ENCODE measurements at regions not wholly inside any gene's neighbourhood (a gene's known extent, or its start where the extent isn't known, plus 50 kb on each side); places are given as distances from the start of the nearest gene placed in this dataset.
A peak's percentile ranks its signal among the peaks of the same experiment; 100 is the strongest.
"Not testable (repeated sequence)": the region's sequence is repeated elsewhere in the genome, so short reads cannot be mapped to it uniquely, and the experiment has no call there.

DNA sequence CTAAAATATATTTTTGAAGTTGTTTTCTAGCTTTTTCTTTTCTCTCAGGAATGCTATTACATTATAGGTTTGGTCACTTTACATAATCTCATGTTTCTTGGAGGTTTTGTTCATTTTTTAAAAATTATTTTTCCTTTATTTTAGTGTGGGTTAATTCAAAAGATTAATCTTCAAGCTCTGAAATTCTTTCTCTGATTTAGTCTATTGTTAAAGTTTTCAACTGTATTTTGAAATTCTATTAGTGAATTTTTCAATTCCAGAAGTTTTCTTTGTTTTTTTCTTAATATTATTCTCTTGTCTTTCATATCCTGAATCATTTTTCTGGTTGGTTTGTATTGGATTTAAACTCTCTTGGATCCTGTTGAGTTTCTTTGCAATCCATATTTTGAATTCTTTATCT lies 80.4 kb downstream of the MSTN start:
- Mint-ChIP-seq H3K27ac (no peak overlapping the region), H3K9me3 (ENCODE audit: low read depth) (peaks cover 46% of the 10 kb centered on the region), H3K4me3 (ENCODE audit: low read depth) (no peak overlapping the region), H3K4me1 (ENCODE audit: low read depth) (no peaks in the 10 kb centered on the region), H3K36me3 (ENCODE audit: insufficient read depth) (peaks cover 1% of the 10 kb centered on the region), H3K27me3 (no peaks in the 10 kb centered on the region)
- DNase-seq (ENCODE audit: low spot score, unreplicated experiment): no peak
- TF ChIP-seq, protein P1, sequence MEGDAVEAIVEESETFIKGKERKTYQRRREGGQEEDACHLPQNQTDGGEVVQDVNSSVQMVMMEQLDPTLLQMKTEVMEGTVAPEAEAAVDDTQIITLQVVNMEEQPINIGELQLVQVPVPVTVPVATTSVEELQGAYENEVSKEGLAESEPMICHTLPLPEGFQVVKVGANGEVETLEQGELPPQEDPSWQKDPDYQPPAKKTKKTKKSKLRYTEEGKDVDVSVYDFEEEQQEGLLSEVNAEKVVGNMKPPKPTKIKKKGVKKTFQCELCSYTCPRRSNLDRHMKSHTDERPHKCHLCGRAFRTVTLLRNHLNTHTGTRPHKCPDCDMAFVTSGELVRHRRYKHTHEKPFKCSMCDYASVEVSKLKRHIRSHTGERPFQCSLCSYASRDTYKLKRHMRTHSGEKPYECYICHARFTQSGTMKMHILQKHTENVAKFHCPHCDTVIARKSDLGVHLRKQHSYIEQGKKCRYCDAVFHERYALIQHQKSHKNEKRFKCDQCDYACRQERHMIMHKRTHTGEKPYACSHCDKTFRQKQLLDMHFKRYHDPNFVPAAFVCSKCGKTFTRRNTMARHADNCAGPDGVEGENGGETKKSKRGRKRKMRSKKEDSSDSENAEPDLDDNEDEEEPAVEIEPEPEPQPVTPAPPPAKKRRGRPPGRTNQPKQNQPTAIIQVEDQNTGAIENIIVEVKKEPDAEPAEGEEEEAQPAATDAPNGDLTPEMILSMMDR (IDR thresholded peaks at IDR 0.05; ENCODE audit: unreplicated experiment): no peak

DNA sequence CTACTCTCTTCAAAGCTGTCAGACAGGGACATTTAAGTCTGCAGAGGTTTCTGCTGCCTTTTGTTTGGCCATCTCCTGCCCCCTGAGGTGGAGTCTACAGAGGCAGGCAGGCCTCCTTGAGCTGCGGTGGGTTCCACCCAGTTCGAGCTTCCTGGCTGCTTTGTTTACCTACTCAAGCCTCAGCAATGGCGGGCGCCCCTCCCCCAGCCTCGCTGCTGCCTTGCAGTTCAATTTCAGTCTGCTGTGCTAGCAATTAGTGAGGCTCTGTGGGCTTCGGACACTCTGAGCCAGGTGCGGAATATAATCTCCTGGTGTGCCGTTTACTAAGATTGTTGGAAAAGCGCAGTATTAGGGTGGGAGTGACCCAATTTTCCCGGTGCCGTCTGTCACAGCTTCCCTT lies 86.0 kb downstream of the MSTN start:
- H3K36me3 Mint-ChIP-seq (ENCODE audit: insufficient read depth); H3K27ac Mint-ChIP-seq; H3K27me3 Mint-ChIP-seq; DNase-seq (ENCODE audit: low spot score, unreplicated experiment); H3K4me1 Mint-ChIP-seq (ENCODE audit: low read depth); H3K4me3 Mint-ChIP-seq (ENCODE audit: low read depth): not testable (repeated sequence)
- peaks cover 23% of the 10 kb centered on the region for H3K9me3 Mint-ChIP-seq (ENCODE audit: low read depth)

DNA sequence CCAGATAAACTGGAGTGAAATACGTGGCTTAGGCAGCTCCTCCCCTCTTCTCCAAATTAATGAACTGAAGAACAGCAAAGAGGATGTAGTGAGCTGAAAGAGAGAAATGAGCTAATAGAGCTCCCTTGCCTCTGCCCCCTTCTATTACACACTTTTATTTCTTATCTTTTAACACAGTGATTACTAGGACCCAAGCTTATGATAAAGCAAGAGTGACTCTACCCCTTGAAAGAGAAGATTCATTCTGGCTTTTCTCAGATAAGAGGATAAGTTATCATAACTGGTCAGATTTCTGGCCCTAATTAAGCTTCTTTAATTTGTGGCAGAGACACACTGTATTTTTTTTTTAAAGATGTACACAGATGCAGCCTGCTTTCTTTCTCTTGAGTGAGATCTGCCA lies 102.2 kb downstream of the MSTN start:
- Mint-ChIP-seq H3K36me3 (ENCODE audit: insufficient read depth) (no peaks in the 10 kb centered on the region), H3K27ac (peak overlapping the region; percentile 58), H3K9me3 (ENCODE audit: low read depth) (peaks cover 2% of the 10 kb centered on the region), H3K4me1 (ENCODE audit: low read depth) (peaks cover 13% of the 10 kb centered on the region), H3K27me3 (no peaks in the 10 kb centered on the region), H3K4me3 (ENCODE audit: low read depth) (no peak overlapping the region)
- no peak for DNase-seq (ENCODE audit: low spot score, unreplicated experiment)
- TF ChIP-seq, protein P1 (IDR thresholded peaks at IDR 0.05; ENCODE audit: unreplicated experiment): no peak

DNA sequence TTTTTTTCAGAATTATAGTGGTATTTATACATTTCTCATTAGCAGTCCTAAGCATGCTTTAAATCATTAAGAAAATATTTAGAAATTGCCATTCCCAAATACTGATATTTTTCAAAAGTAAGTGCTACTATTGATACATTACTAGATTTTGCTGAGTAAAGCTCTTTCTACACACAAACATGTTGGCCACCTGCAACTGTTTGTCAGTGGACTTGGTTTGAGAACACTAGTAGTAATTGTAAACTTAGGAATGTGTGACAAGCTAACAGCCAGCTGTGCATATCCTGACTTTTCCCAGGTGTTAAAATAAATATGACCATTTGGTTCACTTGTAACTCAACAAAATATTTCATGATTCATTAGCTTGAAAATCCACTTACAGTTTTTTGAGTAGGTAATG lies 103.1 kb downstream of the MSTN start:
- Mint-ChIP-seq H3K4me3 (ENCODE audit: low read depth) (no peak overlapping the region), H3K4me1 (ENCODE audit: low read depth) (peaks cover 13% of the 10 kb centered on the region), H3K36me3 (ENCODE audit: insufficient read depth) (no peaks in the 10 kb centered on the region), H3K27ac (no peak overlapping the region), H3K27me3 (no peaks in the 10 kb centered on the region), H3K9me3 (ENCODE audit: low read depth) (no peaks in the 10 kb centered on the region)
- DNase-seq (ENCODE audit: low spot score, unreplicated experiment): no peak
- TF ChIP-seq, protein P1 (IDR thresholded peaks at IDR 0.05; ENCODE audit: unreplicated experiment): no peak

GRCh38 chr2:189954989-189955388 lies 107.5 kb downstream of the MSTN start:
- TF ChIP-seq, protein P1 (IDR thresholded peaks at IDR 0.05; ENCODE audit: unreplicated experiment): no peak
- Mint-ChIP-seq H3K36me3 (ENCODE audit: insufficient read depth) (no peaks in the 10 kb centered on the region), H3K4me1 (ENCODE audit: low read depth) (peaks cover 8% of the 10 kb centered on the region), H3K27me3 (no peaks in the 10 kb centered on the region), H3K4me3 (ENCODE audit: low read depth) (no peak overlapping the region), H3K9me3 (ENCODE audit: low read depth) (no peaks in the 10 kb centered on the region), H3K27ac (no peak overlapping the region)
- no peak for DNase-seq (ENCODE audit: low spot score, unreplicated experiment)

- TF ChIP-seq, protein P1 (IDR thresholded peaks at IDR 0.05; ENCODE audit: unreplicated experiment): no peak
- Mint-ChIP-seq H3K27ac (no peak overlapping the region), H3K27me3 (no peaks in the 10 kb centered on the region), H3K9me3 (ENCODE audit: low read depth) (no peaks in the 10 kb centered on the region), H3K36me3 (ENCODE audit: insufficient read depth) (no peaks in the 10 kb centered on the region), H3K4me1 (ENCODE audit: low read depth) (peaks cover 4% of the 10 kb centered on the region), H3K4me3 (ENCODE audit: low read depth) (no peak overlapping the region)
- no peak for DNase-seq (ENCODE audit: low spot score, unreplicated experiment)
Measured at GRCh38 chr2:189952536-189953109, 109.9 kb downstream of the MSTN start.

Data from progenitor cell of endocrine pancreas (in vitro differentiated cells).